ENCODE measurements at regions not wholly inside any gene's neighbourhood (a gene's known extent, or its start where the extent isn't known, plus 50 kb on each side); places are given as distances from the start of the nearest gene placed in this dataset.

DNA sequence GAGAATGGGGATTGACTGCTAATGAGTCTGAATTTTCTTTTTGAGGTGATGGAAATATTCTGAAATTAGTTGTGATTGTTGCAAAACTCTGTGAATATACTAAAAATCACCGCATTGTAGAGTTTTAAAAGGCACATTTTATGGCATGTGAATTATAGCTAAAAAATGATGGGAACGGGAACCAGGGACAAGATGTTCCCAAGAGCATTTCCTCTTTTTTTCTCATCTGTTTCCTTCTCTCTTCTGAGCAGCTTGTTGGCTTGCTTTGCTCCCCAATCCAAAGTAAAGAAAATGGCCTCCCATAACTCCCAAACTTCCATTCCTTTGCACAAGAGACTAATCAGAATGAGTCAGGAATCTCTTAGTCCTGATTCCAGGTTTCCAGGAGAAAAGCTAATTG lies 459.2 kb downstream of the TSHZ3 start:
- ATAC-seq = no peak

DNA sequence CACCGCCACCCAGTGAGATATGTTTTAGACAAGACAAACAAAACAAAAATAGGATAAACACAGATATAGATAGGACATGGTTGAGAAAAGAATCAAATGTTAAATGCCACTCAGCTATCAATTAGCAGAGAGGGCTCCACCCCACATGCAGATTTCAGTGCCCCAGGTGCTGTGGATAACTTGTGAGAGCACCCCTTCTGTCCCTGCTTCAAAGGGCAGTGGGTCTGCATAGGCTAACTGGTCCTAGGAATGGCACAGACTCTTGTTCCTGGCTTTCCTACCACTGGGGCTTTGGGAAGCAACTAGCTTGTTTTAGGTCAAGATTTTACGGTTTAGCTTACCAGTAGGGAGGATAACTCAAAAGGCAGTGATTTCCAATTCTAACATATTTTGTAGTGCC lies 460.3 kb downstream of the TSHZ3 start:
- no peak for TF ChIP-seq EP300 (IDR thresholded peaks at IDR 0.05)
- TF ChIP-seq, protein P1, sequence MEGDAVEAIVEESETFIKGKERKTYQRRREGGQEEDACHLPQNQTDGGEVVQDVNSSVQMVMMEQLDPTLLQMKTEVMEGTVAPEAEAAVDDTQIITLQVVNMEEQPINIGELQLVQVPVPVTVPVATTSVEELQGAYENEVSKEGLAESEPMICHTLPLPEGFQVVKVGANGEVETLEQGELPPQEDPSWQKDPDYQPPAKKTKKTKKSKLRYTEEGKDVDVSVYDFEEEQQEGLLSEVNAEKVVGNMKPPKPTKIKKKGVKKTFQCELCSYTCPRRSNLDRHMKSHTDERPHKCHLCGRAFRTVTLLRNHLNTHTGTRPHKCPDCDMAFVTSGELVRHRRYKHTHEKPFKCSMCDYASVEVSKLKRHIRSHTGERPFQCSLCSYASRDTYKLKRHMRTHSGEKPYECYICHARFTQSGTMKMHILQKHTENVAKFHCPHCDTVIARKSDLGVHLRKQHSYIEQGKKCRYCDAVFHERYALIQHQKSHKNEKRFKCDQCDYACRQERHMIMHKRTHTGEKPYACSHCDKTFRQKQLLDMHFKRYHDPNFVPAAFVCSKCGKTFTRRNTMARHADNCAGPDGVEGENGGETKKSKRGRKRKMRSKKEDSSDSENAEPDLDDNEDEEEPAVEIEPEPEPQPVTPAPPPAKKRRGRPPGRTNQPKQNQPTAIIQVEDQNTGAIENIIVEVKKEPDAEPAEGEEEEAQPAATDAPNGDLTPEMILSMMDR (IDR thresholded peaks at IDR 0.05) = no peak
- TF ChIP-seq POLR2A (IDR thresholded peaks at IDR 0.05) = no peak
- TF ChIP-seq POLR2AphosphoS5 (IDR thresholded peaks at IDR 0.05) = no peak
- ATAC-seq = no peak
- H3K27me3 ChIP-seq = peaks cover 12% of the 10 kb centered on the region
- H3K4me1 ChIP-seq = no peaks in the 10 kb centered on the region
- H3K4me3 ChIP-seq = no peak overlapping the region
- 91 to 100% methylated on average over 2 of the region's 2 CpGs for WGBS, 2 donors (ENCODE audit: low coverage in 1 of 2)
- no peak overlapping the region for H3K27ac ChIP-seq
- no peaks in the 10 kb centered on the region for H3K9me3 ChIP-seq
- H3K36me3 ChIP-seq = no peaks in the 10 kb centered on the region

More for the DNA sequence above, 459.2 kb downstream of the TSHZ3 start:
- Histone ChIP-seq H3K4me3 (no peak overlapping the region), H3K9me3 (no peaks in the 10 kb centered on the region), H3K36me3 (no peaks in the 10 kb centered on the region), H3K4me1 (no peaks in the 10 kb centered on the region), H3K27me3 (peaks cover 3% of the 10 kb centered on the region), H3K27ac (no peak overlapping the region)
- WGBS, 2 donors (ENCODE audit: low coverage in 1 of 2) = 60 to 81% methylated on average over 2 of the region's 2 CpGs
- TF ChIP-seq EP300 (IDR thresholded peaks at IDR 0.05) (no peak), POLR2AphosphoS5 (IDR thresholded peaks at IDR 0.05) (peak; percentile 27)
- TF ChIP-seq, protein P1 (IDR thresholded peaks at IDR 0.05) = no peak

DNA sequence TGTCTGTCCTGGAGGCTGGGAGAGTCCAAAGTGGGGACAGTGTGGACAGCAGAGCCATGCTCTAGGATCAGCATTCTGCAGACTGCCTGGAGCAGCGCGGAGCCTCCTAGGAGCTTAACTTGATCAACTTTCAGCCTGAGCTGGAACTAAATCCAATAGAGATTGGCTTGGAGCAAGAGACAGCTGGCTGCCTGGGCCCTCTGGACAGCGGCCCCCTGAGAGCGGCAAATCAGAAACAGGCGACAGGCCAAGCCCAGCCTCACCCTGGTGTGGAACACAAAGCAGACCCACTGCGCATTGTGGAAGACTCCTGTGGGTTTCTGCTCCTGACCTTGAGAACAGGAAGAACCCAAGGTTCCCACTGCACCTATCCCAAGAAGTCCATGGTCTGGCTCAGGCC lies 462.2 kb downstream of the TSHZ3 start:
- no peaks in the 10 kb centered on the region for H3K4me1 ChIP-seq
- H3K27ac ChIP-seq = no peak overlapping the region
- no peaks in the 10 kb centered on the region for H3K36me3 ChIP-seq
- ATAC-seq = no peak
- H3K4me3 ChIP-seq = no peak overlapping the region
- 73% methylated on average over 2 of the region's 6 CpGs; no CpG with 5 or more reads in 1 of the 2 donors for WGBS, 2 donors (ENCODE audit: low coverage in 1 of 2)
- TF ChIP-seq POLR2AphosphoS5 (IDR thresholded peaks at IDR 0.05) = no peak
- TF ChIP-seq EP300 (IDR thresholded peaks at IDR 0.05) = no peak
- no peak for TF ChIP-seq POLR2A (IDR thresholded peaks at IDR 0.05)
- TF ChIP-seq, protein P1 (IDR thresholded peaks at IDR 0.05) = no peak
- peaks cover 12% of the 10 kb centered on the region for H3K27me3 ChIP-seq
- no peaks in the 10 kb centered on the region for H3K9me3 ChIP-seq

DNA sequence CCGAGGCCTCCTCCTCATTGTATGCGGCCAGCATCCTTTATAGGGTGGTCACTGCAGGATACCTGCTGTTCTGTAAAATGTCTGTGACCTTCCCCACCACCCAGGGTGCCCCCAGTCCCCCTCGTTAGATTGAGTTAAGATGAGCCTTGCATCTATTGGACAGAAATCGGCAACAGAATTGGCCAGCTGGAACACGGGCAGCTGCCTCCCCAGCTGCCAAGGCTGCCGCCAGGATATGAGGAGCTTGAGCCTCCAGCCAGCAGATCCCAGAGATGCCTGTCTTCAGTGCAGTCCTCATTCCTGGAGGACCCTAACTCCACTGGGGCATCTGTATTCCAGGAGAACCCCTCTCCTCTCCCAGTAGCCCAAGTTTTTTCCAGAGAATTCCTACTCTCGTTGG lies 463.0 kb downstream of the TSHZ3 start:
- no peaks in the 10 kb centered on the region for H3K36me3 ChIP-seq
- TF ChIP-seq EP300 (IDR thresholded peaks at IDR 0.05) = no peak
- H3K27ac ChIP-seq = no peak overlapping the region
- H3K9me3 ChIP-seq = no peaks in the 10 kb centered on the region
- H3K4me1 ChIP-seq = no peaks in the 10 kb centered on the region
- ATAC-seq = no peak
- WGBS, 2 donors (ENCODE audit: low coverage in 1 of 2) = 50 to 80% methylated on average over 1 to 2 of the region's 7 CpGs
- no peak overlapping the region for H3K4me3 ChIP-seq
- H3K27me3 ChIP-seq = peaks cover 12% of the 10 kb centered on the region

DNA sequence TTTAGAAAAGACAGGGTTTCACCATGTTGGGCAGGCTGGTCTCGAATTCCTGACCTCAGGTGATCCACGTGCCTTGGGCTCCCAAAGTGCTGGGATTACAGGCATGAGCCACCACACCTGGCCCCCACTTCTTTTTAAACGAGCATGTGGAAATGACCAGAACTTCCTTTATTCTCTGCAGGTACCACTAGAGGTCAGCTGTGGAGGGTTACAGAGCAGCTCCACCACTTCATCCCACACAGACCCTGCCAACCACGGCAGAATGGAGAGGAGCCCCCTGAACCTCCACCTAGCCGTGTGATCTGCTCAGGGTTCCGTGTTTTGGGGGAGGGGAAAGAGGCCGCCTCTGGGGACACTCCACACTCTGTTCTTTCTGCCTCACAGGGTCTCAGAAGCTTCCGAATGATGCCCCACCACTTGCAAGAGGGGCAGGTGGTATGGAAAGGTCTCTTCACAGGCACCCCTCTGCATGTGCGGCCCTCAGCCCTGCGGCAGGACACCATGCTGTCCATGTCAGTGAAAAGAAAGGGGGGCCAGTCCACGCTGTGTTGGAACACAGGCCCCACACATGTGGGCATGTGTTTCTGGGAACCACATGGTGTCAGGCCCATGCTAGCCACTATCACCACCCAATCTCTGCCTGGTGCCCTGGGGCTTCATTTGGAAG lies 465.0 kb downstream of the TSHZ3 start:
- TF ChIP-seq POLR2AphosphoS5 (IDR thresholded peaks at IDR 0.05) (no peak), EP300 (IDR thresholded peaks at IDR 0.05) (no peak), POLR2A (IDR thresholded peaks at IDR 0.05) (no peak)
- TF ChIP-seq, protein P1 (IDR thresholded peaks at IDR 0.05) = no peak

More for the DNA sequence above, 465.0 kb downstream of the TSHZ3 start:
- WGBS, 2 donors (ENCODE audit: low coverage in 1 of 2) = 80 to 96% methylated on average over 2 to 4 of the region's 11 CpGs
- no peak overlapping the region for H3K27ac ChIP-seq
- H3K4me3 ChIP-seq = no peak overlapping the region
- H3K36me3 ChIP-seq = no peaks in the 10 kb centered on the region
- peaks cover 25% of the 10 kb centered on the region for H3K27me3 ChIP-seq
- ATAC-seq = no peak
- no peaks in the 10 kb centered on the region for H3K4me1 ChIP-seq
- no peaks in the 10 kb centered on the region for H3K9me3 ChIP-seq

Data from gastroesophageal sphincter (tissue), 4 donors.